Trophoblast cell (in vitro differentiated cells and primary cell): ENCODE measurements at regions not wholly inside any gene's neighbourhood (a gene's known extent, or its start where the extent isn't known, plus 50 kb on each side); places are given as distances from the start of the nearest gene placed in this dataset.

Source experiments
- DNase-seq, 2 donors: peaks; one replicate each; pipeline ENCODE4 v3.0.0-alpha.2; 2016
- H2AFZ ChIP-seq: 2 replicates; pipeline ENCODE4 v1.6.1; 2013; ENCODE audit warnings: low read length, moderate library complexity, mild to moderate bottlenecking; ENCODE audit not compliant: insufficient read depth, poor library complexity
- H2AK5ac ChIP-seq: 2 replicates; pipeline ENCODE4 v1.6.1; 2013; ENCODE audit warnings: mild to moderate bottlenecking, low read length
- H2BK120ac ChIP-seq: 2 replicates; pipeline ENCODE4 v1.6.1; 2013; ENCODE audit warnings: low read length, mild to moderate bottlenecking, moderate library complexity; ENCODE audit not compliant: insufficient read depth, poor library complexity
- H2BK12ac ChIP-seq: 2 replicates; pipeline ENCODE4 v1.6.1; 2013; ENCODE audit warnings: mild to moderate bottlenecking, low read length, moderate library complexity
- H2BK5ac ChIP-seq: 2 replicates; pipeline ENCODE4 v1.6.1; 2013; ENCODE audit warnings: low read length, low read depth, moderate library complexity, mild to moderate bottlenecking; ENCODE audit not compliant: poor library complexity
- H3K14ac ChIP-seq: 2 replicates; pipeline ENCODE4 v1.6.1; 2013; ENCODE audit warnings: mild to moderate bottlenecking, low read length
- H3K18ac ChIP-seq: 2 replicates; pipeline ENCODE4 v1.6.1; 2013; ENCODE audit warnings: mild to moderate bottlenecking, low read length
- H3K23ac ChIP-seq: 2 replicates; pipeline ENCODE4 v1.6.1; 2013; ENCODE audit warnings: low read length
- H3K27ac ChIP-seq: 2 replicates; pipeline ENCODE4 v1.5.1; 2013; ENCODE audit warnings: low read depth, mild to moderate bottlenecking, inconsistent platforms, low read length, moderate library complexity
- H3K27me3 ChIP-seq: 2 replicates; pipeline ENCODE4 v1.6.1; 2013; ENCODE audit warnings: inconsistent platforms, mild to moderate bottlenecking, low read length, moderate library complexity; ENCODE audit not compliant: insufficient read depth
- H3K36me3 ChIP-seq, 2 experiments: 1 replicate in 1 of 2; 2 replicates in 1 of 2; pipeline ENCODE4 v1.6.1; 2013; ENCODE audit warnings: low read length in 2 of 2, mild to moderate bottlenecking in 2 of 2, moderate library complexity in 1 of 2; ENCODE audit not compliant: insufficient read depth in 2 of 2, control insufficient read depth in 1 of 2
- H3K4ac ChIP-seq: 2 replicates; pipeline ENCODE4 v1.6.1; 2013; ENCODE audit warnings: low read depth, mild to moderate bottlenecking, low read length, moderate library complexity
- H3K4me1 ChIP-seq, 2 experiments: 1 replicate in 1 of 2; 2 replicates in 1 of 2; pipeline ENCODE4 v1.6.1; 2013; ENCODE audit warnings: low read length in 2 of 2, mild to moderate bottlenecking in 2 of 2, moderate library complexity in 1 of 2; ENCODE audit not compliant: insufficient read depth in 2 of 2, control insufficient read depth in 1 of 2
- H3K4me2 ChIP-seq: 2 replicates; pipeline ENCODE4 v1.6.1; 2013; ENCODE audit warnings: inconsistent platforms, mild to moderate bottlenecking, low read length, moderate library complexity
- H3K4me3 ChIP-seq: 2 replicates; pipeline ENCODE4 v1.5.1; 2013; ENCODE audit warnings: mild to moderate bottlenecking, low read depth, low read length, inconsistent platforms
- H3K79me1 ChIP-seq: one replicate; pipeline ENCODE4 v1.6.1; 2013; ENCODE audit warnings: low read length
- H3K79me2 ChIP-seq: 2 replicates; pipeline ENCODE4 v1.6.1; 2013; ENCODE audit warnings: low read length, mild to moderate bottlenecking; ENCODE audit not compliant: control insufficient read depth, insufficient read depth, poor library complexity
- H3K9ac ChIP-seq: 2 replicates; pipeline ENCODE4 v1.6.1; 2013; ENCODE audit warnings: mild to moderate bottlenecking, low read length
- H3K9me3 ChIP-seq: 2 replicates; pipeline ENCODE4 v1.6.1; 2013; ENCODE audit warnings: low read depth, mild to moderate bottlenecking, control low read depth, inconsistent platforms, low read length; ENCODE audit not compliant: insufficient read depth
- H4K12ac ChIP-seq: 2 replicates; pipeline ENCODE4 v1.6.1; 2013; ENCODE audit warnings: low read depth, mild to moderate bottlenecking, low read length, moderate library complexity
- H4K8ac ChIP-seq: 2 replicates; pipeline ENCODE4 v1.6.1; 2013; ENCODE audit warnings: low read depth, mild to moderate bottlenecking, low read length, moderate library complexity
- H4K91ac ChIP-seq: one replicate; pipeline ENCODE4 v1.6.1; 2013; ENCODE audit warnings: low read depth, mild to moderate bottlenecking, low read length, moderate library complexity
- WGBS: extraction: QIAGEN DNeasy Blood & Tissue Kit; methylation state at CpG from one replicate; pipeline ENCODE4 v1.1.7; 2013; ENCODE audit warnings: missing lambda C conversion rate; ENCODE audit not compliant: insufficient read length, insufficient coverage; ENCODE audit errors: extremely low coverage; 5-methylcytosine and 5-hydroxymethylcytosine counted together

DNA sequence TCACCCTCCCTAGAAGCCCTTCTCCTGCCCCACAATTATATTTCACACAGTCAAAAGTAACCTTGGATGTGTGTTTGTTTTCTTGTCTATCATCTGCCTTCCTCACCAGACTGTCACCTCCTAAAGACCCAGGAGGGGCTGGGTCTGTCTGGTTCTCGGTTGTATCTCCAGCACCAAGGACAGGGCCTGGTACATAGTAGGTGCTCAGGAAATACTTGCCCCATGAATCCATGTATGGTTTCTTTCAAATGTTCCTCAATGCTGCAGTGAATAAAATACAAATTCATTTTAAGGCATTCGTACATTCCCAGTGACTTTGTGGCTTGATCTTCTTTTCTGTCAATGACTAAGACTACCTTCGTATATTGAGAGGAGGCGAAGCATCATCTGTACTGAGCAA, 122.9 kb upstream of the ZNF716 start:
- no CpG with 5 or more reads among the region's 4 CpGs for WGBS
- Histone ChIP-seq H3K18ac (no peak overlapping the region), H3K79me2 (no peaks in the 10 kb centered on the region), H2BK12ac (no peak overlapping the region), H4K91ac (no peak overlapping the region), H2AFZ (no peak overlapping the region), H3K4me1 (no peaks in the 10 kb centered on the region), H3K79me1 (no peaks in the 10 kb centered on the region), H3K23ac (no peak overlapping the region), H2BK5ac (no peak overlapping the region), H2AK5ac (no peak overlapping the region), H3K36me3 (no peaks in the 10 kb centered on the region), H3K27ac (no peak overlapping the region), H4K8ac (no peak overlapping the region), H3K4ac (no peak overlapping the region), H2BK120ac (no peak overlapping the region), H4K12ac (no peak overlapping the region), H3K9ac (no peak overlapping the region), H3K14ac (no peak overlapping the region), H3K9me3 (peaks cover 48% of the 10 kb centered on the region), H3K4me3 (no peak overlapping the region), H3K4me2 (no peak overlapping the region), H3K27me3 (no peaks in the 10 kb centered on the region)
- no peak for DNase-seq

- H2BK12ac ChIP-seq: no peak overlapping the region
- H3K27me3 ChIP-seq: no peaks in the 10 kb centered on the region
- H3K18ac ChIP-seq: no peak overlapping the region
- no peak overlapping the region for H3K4ac ChIP-seq
- H3K4me2 ChIP-seq: no peak overlapping the region
- no peak for DNase-seq
- H4K12ac ChIP-seq: no peak overlapping the region
- H3K9ac ChIP-seq: no peak overlapping the region
- H3K14ac ChIP-seq: no peak overlapping the region
- no peaks in the 10 kb centered on the region for H3K36me3 ChIP-seq
- H3K9me3 ChIP-seq: peaks cover 42% of the 10 kb centered on the region
- no peaks in the 10 kb centered on the region for H3K79me2 ChIP-seq
- H3K27ac ChIP-seq: no peak overlapping the region
- H2BK120ac ChIP-seq: no peak overlapping the region
- H2BK5ac ChIP-seq: no peak overlapping the region
- WGBS: no CpG with 5 or more reads among the region's 11 CpGs
- no peaks in the 10 kb centered on the region for H3K79me1 ChIP-seq
- no peak overlapping the region for H3K4me3 ChIP-seq
- H2AK5ac ChIP-seq: no peak overlapping the region
- H3K23ac ChIP-seq: no peak overlapping the region
- H4K8ac ChIP-seq: no peak overlapping the region
- H2AFZ ChIP-seq: no peak overlapping the region
- H4K91ac ChIP-seq: no peak overlapping the region
- no peaks in the 10 kb centered on the region for H3K4me1 ChIP-seq
These were observed 121.5 kb upstream of the ZNF716 start for GRCh38 chr7:57328457-57328856.

GRCh38 chr7:57328963-57329362, 121.0 kb upstream of the ZNF716 start:
- no peak overlapping the region for H3K4me2 ChIP-seq
- no peaks in the 10 kb centered on the region for H3K27me3 ChIP-seq
- H3K27ac ChIP-seq: no peak overlapping the region
- H3K4ac ChIP-seq: no peak overlapping the region
- DNase-seq: no peak
- no peak overlapping the region for H4K91ac ChIP-seq
- WGBS: no CpG with 5 or more reads among the region's 3 CpGs
- H3K18ac ChIP-seq: no peak overlapping the region
- H2AFZ ChIP-seq: no peak overlapping the region
- H3K4me3 ChIP-seq: no peak overlapping the region
- no peak overlapping the region for H2AK5ac ChIP-seq
- no peak overlapping the region for H4K12ac ChIP-seq
- H4K8ac ChIP-seq: no peak overlapping the region
- no peaks in the 10 kb centered on the region for H3K4me1 ChIP-seq
- no peak overlapping the region for H3K9ac ChIP-seq
- H2BK120ac ChIP-seq: no peak overlapping the region
- no peak overlapping the region for H2BK5ac ChIP-seq
- no peaks in the 10 kb centered on the region for H3K36me3 ChIP-seq
- H3K9me3 ChIP-seq: peaks cover 44% of the 10 kb centered on the region
- no peak overlapping the region for H3K23ac ChIP-seq
- no peaks in the 10 kb centered on the region for H3K79me2 ChIP-seq
- no peak overlapping the region for H2BK12ac ChIP-seq
- H3K14ac ChIP-seq: no peak overlapping the region
- H3K79me1 ChIP-seq: no peaks in the 10 kb centered on the region

- Histone ChIP-seq H3K27ac (no peak overlapping the region), H3K27me3 (no peaks in the 10 kb centered on the region), H4K91ac (no peak overlapping the region), H3K4me1 (no peaks in the 10 kb centered on the region), H3K9me3 (peaks cover 60% of the 10 kb centered on the region), H3K79me2 (no peaks in the 10 kb centered on the region), H3K4me3 (no peak overlapping the region), H3K4ac (no peak overlapping the region), H2AK5ac (no peak overlapping the region), H3K79me1 (no peaks in the 10 kb centered on the region), H3K36me3 (no peaks in the 10 kb centered on the region), H3K9ac (no peak overlapping the region), H2BK120ac (no peak overlapping the region), H4K12ac (no peak overlapping the region), H3K4me2 (no peak overlapping the region), H3K14ac (no peak overlapping the region), H2BK5ac (no peak overlapping the region), H2AFZ (no peak overlapping the region), H4K8ac (no peak overlapping the region), H3K18ac (no peak overlapping the region), H3K23ac (no peak overlapping the region), H2BK12ac (no peak overlapping the region)
- WGBS: no CpG with 5 or more reads among the region's 11 CpGs
- no peak for DNase-seq
These were observed 110.6 kb upstream of the ZNF716 start for GRCh38 chr7:57339198-57339944.
